ENCODE measurements at regions not wholly inside any gene's neighbourhood (a gene's known extent, or its start where the extent isn't known, plus 50 kb on each side); places are given as distances from the start of the nearest gene placed in this dataset.

DNA sequence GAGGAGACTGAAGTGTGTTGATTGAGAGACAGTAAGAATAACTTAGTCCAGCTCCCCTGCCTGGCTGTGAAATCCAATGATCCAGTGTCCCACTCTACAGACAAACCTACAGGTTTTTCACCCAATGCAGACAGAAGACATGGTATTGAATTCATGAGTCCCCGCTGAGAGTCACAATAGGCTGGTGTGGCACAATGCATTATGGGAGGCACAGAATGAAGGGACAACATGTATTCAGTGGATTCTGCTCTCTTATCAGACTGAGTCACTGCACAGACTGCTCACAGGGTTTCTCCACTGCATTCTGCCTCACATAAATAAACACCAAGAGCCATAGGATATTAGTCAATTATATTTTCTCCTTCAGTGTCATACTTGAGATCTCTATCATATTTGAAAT lies 55.2 kb upstream of the TOP3B start:
- no peak for DNase-seq (ENCODE audit: low spot score)

DNA sequence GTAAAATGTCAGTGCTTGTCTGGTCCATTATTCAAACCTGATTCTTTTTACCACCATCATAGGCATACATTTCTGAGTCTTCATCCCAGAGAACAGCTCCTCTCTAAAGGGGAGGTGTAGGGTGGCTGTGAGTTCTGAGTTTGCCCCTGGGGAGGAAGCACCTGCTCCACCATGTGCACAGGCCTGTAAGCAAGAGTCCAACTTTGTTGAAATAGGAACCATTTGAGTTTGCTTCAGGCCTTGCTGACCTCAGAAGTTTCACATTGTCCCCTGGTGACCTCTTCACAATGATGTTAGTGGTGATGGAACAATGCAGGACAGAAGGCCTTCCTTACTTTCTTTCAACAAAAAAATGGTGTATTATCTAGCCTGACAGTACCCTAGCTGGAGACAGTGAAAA lies 54.6 kb upstream of the TOP3B start:
- DNase-seq (ENCODE audit: low spot score): no peak

GRCh38 chr22:22036588-22036987 lies 54.0 kb upstream of the TOP3B start:
- no peak for DNase-seq (ENCODE audit: low spot score)

DNA sequence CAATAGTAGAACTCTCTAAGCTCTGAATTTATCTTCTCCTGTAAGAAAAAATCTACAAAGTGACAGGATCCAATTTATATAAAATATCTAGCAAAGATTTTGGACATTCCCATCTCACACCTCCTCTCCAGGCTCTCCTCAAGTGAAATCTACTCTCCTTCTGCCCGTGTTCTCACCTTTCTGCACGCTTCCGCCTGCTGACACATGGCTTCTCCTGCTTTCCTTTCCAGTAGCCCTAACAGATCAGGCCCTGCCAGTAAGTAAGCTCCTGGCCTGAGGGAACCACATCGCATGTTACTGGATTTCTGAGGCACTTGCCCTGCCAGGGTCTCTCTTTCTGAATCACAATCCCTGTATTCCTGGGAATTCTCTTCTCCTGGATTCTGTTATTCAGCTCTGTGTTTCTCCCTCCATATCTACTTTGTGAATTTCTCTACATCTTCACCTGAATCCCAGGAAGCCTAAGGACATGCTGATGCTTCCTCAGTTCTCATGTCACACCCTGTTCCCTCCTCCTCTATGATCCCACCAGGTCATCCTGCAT lies 53.3 kb upstream of the TOP3B start:
- no peak for DNase-seq (ENCODE audit: low spot score)

DNA sequence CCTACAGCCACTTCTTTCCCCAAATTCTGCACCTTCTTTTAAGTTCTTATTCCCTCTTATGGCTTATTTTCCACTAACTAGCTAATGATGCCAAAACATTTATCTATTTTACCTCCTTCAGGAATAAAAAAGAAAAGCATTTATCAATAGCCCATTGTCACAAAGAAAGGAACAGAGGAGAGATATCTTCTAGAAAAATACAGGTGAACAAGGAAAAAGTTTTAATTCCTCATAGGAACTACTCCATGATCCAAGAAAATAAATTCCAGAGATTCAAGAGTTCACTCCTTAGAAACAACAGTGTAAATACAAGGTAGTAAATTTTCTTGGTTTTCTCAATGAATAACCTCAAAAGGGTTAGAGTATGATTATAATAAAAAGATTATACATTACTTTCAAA lies 52.6 kb upstream of the TOP3B start:
- no peak for DNase-seq (ENCODE audit: low spot score)

- no peak for DNase-seq (ENCODE audit: low spot score)
These were observed 52.0 kb upstream of the TOP3B start for GRCh38 chr22:22034469-22035132.

DNA sequence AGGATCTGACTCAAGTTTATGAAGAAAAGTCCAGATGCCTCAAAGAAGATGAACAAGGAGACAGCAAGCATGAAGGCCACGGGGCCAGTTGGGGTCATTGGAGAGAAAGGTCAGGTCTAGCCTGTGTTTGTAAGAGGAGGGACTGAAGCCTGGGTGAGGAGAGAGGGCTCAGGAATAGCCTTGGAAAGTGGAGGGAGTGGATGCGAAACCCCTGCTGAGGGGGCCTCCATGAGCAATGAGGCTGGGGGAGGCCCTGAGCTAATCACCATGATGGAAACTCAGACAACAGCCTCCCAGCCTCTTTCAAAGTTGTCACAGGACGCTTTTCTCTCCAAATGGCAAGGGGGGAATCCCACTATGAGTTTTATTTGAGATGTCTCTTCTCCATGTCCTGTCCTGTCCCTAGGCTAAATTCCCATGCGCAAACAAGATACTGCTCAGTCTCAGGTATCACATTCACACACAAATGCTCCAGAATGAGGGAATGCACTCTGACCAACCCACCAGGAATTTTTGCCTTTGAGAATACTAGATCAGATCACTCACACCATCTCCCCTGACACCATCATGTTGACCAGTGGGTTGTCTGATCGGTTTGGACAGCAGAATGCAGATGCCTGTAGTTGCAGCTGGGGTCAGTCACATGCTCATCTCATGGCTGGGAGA lies 51.3 kb upstream of the TOP3B start:
- no peak for DNase-seq (ENCODE audit: low spot score)

DNA sequence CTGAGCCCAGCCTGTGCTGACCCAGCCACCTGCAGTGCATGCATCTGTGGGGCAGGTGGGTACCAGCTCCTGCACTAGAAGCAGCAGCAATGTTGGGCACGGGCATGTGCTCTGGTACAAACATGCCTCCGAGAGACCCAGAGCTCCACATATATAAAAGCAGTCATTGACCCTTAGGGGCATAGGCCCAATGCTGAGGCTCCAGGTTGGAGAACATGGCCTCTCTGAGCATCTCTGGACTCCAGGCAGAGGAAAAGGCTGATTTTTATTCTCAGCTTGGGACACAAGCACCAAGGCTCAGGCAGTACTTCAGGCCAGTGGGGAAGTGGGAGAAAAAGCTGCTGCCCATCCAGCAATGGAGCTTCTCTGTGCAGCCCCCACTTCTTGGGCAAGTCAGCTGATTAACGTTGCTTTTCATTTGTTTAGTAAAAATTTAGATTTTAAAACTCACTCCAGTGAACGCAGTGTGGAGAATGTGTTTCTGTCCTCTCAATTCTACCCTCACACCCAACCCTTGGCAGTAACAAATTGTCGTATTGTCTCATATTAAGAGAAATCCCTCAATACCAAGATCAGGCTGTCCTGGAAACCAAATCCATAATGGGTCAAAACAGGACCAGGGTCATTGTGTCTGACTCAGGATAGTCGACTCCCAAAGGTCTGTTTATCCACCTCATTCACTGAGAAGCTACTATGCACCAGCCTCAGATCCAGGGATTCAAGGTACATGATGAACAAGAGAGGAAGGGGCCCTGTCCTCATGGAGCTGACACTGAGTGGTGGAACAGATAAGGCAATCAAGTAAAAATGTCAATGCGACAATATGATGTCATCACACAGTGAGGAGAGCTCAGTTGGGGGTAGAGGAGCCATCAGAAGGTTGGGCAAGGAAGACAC lies 50.6 kb upstream of the TOP3B start:
- no peak for DNase-seq (ENCODE audit: low spot score)

GRCh38 chr22:22032099-22032905 lies 49.7 kb upstream of the TOP3B start:
- no peak for DNase-seq (ENCODE audit: low spot score)
